Fibroblast of skin of scalp (primary cell): ENCODE measurements at regions not wholly inside any gene's neighbourhood (a gene's known extent, or its start where the extent isn't known, plus 50 kb on each side); places are given as distances from the start of the nearest gene placed in this dataset.
A peak's percentile ranks its signal among the peaks of the same experiment; 100 is the strongest.

Source experiments
- DNase-seq: peaks from one replicate; pipeline ENCODE4 v3.0.0-alpha.2; 2013

DNA sequence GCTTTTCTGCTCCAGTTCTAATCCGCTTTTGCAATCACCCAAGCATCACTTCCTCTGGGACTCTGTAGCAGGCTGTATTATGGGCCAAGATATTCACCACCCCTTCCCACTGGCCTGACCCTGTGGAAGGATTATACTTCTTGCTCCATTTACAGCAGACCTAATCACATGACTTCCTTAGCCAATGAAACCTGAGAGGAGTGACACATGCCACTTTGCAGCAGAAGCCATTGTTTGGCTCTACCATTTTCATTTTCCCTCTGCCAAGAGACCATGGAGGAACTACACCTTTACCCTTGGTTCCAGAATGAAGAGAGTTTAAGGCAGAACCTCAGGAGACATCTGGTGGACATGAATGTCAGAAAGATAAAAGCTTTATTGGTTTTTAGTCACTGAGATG lies 134.9 kb upstream of the HSD17B12 start:
- no peak for DNase-seq

GRCh38 chr11:43546561-43547429 lies 133.7 kb upstream of the HSD17B12 start:
- no peak for DNase-seq

- DNase-seq = no peak
These were observed 133.1 kb upstream of the HSD17B12 start for GRCh38 chr11:43547430-43547831.

GRCh38 chr11:43547889-43548381 lies 132.6 kb upstream of the HSD17B12 start:
- DNase-seq = peak; percentile 4

- no peak for DNase-seq
These were observed 131.6 kb upstream of the HSD17B12 start for GRCh38 chr11:43548916-43549315.

DNA sequence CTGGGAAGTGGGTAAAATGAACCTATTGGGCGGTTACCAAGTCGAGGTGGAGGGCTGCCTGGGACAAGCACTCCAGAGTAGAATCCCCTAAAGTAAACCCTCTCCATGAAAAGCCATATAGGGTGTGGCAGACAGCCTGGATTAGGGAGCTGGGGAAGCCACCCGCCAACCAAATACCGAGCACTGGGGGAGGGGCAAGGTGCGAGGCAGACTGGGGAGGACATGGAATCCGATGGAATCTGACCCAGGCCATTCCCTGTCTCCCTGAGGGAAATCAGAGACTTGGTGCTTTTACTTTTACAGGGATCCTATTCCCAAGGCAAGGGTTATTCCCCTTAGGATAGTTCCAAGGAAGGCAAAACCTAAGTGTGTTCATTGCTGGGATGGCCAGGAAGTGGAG lies 130.9 kb upstream of the HSD17B12 start:
- no peak for DNase-seq

DNA sequence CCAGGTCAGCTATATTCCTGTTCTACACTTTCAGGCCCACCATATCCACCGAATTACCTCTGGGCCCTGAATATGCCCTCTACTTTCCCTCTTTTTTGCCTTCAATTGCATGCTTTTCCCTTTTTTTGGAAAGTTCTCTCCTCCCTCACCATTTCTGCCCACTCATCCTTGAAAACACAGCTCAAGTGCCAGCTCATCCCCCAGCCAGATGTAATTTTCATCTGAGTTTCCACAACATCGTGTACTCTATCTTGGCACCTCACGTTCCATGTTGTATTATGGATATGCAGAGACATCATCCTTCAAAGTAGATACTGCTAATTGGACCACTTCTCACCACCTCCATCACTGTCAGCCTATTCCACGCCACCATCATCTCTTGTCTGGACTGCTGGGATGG lies 129.8 kb upstream of the HSD17B12 start:
- no peak for DNase-seq

DNA sequence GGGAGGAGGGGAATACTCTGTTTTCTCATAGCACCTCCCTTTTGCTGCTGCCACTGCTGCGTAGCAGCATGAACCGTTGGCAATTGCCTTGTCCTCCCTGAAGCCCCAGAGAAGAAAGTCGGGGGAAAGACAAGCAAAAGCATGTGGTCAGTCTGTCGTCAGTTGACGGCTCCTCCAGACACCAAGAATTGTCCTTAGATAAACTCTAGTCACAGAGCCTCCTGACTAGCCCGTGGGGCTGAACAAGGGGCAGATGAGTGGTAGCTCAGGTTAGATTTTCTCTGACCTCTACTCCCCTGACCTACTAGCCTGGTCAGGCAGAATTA lies 126.4 kb upstream of the HSD17B12 start:
- no peak for DNase-seq

GRCh38 chr11:43555186-43555585 lies 125.4 kb upstream of the HSD17B12 start:
- no peak for DNase-seq

GRCh38 chr11:43555816-43556611 lies 124.5 kb upstream of the HSD17B12 start:
- no peak for DNase-seq

DNA sequence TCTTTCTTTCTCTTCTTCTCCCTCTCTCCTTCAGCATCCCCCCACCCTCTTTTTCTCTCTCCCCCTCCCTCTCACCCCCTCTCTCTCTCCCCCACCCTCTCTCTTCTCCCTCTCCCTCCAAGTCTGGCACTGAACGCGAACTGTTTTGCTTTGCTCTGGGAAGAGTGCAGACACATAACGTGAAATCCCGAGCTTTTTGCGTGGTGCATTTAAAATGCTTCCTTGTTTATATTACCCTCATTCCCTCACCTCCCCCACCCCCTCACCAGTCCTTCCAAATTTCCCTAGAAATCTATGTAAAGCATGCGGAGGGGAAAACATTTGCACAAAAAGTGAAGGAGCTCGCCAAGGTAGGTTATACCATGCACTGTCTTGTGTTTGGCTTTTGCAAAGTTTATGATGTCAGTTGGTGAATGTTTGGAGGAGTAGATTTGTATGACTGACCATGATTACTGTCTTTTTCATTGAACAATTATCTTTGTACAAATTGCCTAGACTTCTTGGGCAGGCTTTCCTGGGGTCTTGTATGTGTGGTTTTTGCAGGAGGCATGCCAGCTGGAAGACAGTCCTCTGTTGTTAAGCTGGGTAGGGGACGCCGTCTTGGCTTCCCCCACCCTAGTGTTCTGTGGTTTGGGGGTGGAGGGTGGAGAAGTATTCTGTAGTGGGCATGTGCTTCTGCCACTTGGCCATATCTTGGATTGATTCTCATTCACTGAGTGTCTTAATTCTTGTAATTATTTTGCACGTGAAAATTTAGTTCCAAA lies 123.7 kb upstream of the HSD17B12 start:
- DNase-seq = no peak

DNA sequence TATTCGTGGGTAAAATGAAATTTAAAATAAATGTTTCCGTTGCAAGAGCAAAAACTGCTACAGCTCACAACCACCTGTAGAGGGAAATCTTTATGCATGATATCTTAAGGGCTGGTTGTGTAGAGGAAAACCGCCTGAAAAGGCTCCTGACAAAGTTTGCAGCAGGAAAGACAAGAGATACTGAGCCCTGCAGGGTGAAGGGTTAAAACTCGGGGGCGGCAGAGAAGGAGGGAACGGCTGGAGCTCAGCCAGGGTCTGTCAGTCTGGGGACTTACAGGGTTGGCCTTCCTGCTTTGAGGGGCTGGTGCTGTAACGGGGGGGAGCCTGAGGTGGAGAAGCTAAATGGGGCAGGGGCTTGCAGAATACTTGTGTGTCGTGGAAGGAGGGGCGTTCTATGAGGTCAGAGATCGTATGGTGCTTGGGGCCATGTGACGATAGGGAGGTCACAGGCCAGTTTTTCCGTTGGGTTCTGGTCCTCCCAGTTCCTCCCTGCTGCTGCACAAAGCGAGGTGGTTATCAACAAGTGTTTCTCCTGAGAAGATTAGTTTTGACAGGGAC lies 122.9 kb upstream of the HSD17B12 start:
- peak; percentile 17 for DNase-seq

- DNase-seq = no peak
These were observed 122.4 kb upstream of the HSD17B12 start for GRCh38 chr11:43558146-43558545.

DNA sequence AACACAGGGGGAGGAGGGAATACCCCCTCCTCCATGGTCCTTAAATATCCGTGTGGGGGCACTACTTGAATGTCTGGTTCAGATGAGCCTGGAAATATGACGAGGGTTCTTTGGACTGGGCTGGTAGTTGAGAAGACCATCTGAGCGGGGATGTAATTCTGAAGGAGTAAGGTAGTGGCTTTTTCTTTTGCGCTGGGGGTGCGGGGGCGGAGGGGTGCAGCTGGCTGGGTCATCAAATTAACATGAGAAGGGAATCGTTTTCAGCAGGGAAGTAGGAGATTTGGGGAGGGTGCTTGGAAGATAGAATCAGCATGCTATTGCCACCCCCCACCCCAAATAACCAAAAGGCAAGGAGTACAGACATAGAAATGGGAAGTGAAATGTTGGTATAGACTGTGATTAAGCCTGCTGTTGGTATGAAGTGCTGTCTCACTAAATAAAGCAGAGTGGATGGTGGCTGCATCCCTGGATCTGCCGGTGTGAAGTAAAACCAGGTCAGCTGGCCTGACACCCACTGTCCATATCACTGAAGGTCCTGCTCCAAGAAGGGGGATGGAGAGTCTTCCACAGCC lies 121.9 kb upstream of the HSD17B12 start:
- DNase-seq = no peak

DNA sequence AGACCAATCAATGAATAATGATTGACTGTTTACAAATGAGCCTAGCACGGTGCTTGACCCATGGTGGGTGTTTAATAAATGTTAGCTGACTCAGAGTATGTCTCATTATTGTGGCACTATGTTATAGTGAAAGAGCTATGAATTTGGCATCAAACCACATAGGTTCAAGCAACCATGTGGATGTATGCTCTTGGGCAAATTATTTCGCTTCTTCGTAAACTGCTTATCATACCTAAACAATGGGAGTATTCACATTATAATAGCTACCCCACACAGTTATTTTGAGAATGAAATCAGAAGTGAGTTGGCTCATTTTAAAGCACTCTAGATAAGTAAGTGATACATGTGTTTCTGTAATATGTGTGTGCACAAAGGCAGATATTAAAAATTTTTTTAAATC lies 118.7 kb upstream of the HSD17B12 start:
- DNase-seq = no peak

- peak; percentile 53 for DNase-seq
These were observed 113.1 kb upstream of the HSD17B12 start for GRCh38 chr11:43567396-43567975.

- DNase-seq = no peak
These were observed 107.3 kb upstream of the HSD17B12 start for GRCh38 chr11:43573233-43573632.

DNA sequence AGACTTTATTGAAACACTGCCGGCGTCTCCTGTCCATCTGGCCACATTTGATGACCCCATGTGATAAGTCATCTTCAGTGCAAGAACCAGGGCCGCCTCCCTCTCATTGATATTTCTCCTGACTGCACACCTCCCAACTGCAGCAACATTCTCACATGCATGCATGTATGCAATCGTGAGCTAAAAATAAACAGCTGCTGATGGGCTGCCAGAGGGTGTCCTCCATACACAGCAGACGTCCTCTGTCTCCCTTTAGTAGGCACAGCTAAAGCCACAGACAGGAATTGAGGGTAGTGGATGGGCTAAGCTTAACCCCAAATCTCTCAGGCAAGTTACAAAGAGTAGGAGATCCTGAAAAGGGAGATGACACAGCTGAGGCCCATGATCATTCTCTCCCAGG lies 106.7 kb upstream of the HSD17B12 start:
- no peak for DNase-seq

GRCh38 chr11:43574411-43574810 lies 106.1 kb upstream of the HSD17B12 start:
- no peak for DNase-seq

DNA sequence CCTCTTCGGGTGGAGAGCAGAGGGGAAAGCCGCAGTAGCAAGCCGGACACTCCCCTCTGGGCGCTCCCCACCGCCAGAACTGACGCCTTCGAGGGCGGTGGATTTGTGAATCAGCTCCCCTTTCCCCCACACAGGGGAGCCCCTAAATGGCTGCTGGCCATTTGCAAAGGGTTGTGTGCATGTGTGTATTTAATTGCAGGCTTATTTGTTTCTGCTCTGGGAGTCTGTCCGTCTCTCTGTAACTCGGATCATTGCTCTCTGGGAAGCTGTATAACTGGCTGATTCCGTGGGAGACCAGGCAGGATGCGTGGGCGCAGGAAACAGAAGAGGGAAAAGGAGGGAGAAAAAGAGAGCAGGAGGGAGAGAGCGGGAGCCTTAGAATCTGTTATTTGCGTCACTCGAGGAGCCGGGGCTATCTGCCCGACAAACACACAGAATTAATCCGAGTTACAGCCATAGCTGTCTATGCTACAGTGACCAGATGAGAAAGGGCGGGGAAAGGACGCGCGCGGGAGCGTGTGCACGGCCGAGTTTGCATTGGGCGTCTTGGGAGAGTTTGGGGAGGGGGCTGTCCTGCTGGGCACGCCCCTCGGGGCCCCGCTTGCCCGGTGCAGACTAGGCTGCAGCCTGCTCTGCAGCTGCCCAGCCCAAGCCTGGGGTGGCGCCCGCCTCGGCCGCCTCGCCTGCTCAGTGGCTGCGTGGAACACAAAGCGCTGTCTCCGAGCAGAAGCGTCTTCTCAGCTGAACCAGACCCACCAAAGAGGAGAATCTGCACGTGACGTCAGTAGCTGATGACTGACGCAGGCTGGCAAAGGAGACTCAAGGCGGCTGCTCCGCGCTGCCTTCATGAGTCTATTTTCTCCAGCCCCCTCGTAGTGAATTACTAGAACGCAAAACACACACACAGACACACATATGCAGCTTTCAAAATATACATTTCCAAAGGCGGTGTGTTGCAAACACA lies 105.3 kb upstream of the HSD17B12 start:
- peak; percentile 40 for DNase-seq

DNA sequence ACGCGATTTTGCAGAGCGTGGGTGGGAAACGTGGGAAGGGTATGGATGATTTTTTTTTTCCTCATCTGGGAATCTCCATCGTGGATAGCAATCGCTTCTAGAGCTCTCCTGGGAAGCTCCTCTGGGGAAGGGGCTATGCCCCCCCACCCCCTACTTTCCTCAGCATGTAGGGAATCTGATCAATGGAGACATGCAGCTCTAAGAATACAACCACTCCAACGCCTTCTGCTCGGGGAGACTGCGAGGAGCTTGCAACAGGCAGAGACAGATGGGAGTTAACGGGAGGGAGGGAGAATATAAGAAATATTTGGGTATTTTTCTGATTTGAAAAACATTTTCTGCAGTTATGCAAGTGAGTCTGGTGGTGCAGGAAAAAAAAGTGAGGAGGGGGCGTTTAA lies 104.6 kb upstream of the HSD17B12 start:
- no peak for DNase-seq
